Fibroblast of peridontal ligament (primary cell): ENCODE measurements at regions not wholly inside any gene's neighbourhood (a gene's known extent, or its start where the extent isn't known, plus 50 kb on each side); places are given as distances from the start of the nearest gene placed in this dataset.

Experiments used
- DNase-seq: peaks from one replicate; pipeline ENCODE4 v3.0.0-alpha.2; 2010; ENCODE audit errors: extremely low read depth

DNA sequence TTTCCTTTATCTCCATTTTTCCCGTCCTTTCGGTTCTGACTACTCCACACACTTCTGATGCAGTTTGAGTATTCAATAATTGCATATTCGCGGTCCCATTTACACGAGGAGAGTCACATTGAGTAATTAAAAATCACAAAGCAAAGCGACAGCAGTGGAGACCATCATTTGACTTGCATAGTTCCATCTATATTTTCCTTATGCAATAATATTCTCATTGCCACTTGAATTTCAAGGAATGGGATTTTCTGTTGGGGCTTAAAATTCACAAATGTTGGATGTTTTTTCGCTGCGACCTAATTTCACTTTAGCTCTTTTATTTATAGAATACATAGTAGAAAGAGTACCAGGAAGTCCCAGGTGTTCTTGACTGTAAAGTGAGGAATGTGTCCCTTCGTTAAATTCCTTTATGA is 186.8 kb downstream of the ZEB2 start:
- DNase-seq, result no peak

DNA sequence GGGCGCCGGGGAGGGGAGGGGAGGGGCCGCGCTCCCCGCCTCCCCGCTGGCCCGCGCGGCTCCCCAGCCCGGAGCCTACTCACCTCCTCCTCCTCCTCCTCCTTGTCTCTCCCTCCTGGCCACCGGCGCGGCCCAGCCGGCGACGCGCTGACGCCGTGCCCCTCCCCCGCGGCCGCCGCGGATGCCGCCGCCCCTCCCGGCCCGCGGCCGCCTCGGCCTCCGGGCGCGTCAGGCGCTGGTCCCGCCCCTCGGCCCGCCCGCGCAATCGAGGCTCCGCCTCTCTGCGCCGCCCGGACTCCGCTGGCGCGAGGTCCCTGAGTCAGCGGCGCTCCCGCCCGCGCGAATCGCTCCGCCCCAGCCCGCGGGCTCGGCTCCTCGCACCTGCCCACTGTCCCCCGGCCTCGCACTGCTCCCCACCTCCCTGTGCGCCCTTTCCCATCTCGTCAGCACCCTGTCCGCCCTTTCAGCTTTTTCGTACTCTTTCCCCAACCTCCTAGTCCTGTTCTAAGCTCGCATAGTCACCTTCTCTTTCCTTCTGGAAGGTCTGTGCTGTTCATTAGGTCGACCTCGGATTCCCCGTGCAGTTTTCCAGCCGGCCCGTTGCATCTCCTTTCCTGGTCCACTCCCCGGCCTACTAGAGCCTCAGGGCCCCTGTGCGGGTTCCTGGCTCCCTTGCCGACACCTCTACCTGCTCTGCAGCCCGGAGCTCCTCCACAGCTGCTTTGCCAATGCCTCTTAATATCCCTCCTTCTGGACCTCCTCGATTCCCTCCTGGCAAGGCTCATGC is 187.4 kb downstream of the ZEB2 start:
- DNase-seq, result peak; percentile 72

DNA sequence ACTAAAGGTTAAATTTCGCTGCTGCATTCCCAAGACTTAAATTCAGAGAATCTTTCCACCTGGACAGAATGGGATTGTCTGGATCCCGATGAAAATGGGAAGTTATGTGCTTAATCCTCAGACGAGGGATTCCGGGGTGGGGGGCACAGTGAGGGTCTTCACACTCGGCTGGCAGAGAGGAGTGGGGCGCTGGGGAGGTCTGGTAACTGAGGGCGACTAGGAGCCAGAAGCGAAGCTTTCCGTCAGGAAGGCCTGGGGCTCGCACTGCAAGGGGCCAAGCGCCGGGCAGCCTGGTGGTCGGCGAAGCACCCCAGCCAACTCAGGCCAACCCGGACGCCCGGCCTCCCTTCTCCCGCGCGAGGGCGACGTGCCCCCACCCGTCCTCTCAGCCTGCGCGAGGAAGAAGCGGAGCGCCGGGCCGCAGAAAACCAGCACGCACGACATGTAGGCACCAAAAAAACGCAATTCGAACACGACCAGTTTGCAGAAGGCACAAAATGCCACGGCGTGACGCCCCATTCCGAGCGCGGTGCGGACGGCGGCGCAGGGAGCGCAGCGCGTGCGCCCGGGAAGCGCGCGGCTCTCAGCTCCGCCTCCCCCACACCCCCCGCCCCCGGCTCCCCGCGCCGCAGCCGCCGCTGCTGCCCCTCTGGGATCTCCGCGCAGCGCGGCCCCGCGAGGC is 188.1 kb downstream of the ZEB2 start:
- peak; percentile 72 for DNase-seq

DNA sequence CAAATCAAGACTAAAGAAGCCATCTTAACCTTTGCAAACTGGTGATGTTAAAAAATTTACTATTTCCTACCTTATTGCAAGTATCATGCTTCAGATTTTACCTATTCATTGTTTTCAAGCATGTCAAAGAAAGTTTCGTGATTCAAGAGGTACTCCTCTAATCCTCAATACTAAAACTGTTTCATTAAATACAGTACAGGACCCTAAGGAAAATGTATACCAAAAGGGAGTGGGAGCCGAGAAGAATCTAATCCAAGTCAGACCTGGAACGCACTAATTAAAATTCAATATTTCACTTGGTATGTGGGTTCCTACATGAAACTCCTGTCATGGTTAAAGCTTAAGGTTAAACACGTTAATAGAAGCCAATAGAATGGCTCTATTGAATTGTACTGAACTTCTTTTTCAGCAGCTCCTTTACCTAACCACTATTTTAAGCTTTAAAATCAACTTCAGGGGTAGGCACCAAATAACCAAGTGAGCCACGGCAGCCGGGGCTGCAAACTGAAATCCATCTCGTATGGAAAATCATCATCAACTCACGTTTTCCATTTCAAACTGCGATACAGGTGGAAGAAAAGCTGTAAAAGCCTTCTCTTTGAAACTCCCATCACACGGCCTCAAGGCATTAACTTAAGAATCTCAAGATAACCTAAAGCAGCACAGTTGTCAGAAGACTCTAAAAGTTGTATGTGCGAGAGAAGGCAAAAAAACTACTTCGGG is 188.8 kb downstream of the ZEB2 start:
- peak; percentile 38 for DNase-seq

DNA sequence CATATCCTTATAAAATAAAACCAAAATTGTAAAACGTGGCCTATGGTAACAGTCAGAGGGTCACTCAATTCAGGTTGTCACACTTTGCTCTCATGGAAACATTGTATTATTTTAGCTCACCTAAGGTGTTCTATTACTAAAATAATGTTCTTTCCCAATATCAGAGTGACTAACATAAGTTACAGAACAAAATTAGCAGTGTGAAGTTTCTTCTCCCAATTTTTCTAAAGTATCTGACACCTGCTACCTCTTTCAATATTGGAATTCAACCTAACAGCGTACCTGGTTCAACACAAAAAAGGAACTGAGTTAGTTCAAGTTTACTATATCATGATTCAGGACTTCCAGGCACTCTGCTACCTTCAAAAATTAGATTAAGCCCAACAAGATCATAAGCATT is 190.4 kb downstream of the ZEB2 start:
- DNase-seq, result no peak

DNA sequence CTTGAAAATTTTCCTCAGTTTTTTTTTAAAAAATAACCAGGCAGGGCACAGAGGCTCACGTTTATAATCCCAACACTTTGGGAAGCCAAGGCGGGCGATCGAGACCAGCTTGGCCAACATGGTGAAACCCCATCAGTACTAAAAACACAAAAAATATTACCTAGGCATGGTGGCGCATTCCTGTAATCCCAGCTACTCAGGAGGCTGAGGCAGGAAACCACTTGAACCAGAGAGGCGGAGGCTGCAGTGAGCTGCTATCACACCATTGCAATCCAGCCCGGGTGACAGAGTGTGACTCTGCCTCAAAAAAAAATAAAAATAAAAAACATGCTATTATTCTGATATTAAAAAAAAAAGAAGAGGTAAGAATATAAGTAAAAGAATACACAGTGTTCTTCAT is 191.0 kb downstream of the ZEB2 start:
- no peak for DNase-seq

DNA sequence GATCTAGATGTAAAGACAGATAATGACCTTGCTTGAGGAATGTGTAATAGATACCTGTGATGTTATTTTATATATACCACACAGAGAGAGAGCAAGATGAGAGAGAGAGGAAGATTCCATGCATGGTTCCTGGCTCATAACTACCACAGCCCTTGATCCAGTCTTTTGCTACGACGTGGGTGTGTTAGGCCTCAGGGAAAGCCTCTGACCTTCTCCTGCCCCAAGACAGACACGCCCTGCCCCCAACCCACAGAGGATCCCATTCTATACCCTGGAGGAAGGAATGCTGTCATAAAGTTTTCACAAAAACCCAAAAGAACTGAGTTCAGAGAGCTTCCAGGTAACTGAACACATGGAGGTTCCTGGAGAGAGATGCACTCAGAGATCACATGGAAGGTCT is 193.1 kb downstream of the ZEB2 start:
- DNase-seq, result no peak

DNA sequence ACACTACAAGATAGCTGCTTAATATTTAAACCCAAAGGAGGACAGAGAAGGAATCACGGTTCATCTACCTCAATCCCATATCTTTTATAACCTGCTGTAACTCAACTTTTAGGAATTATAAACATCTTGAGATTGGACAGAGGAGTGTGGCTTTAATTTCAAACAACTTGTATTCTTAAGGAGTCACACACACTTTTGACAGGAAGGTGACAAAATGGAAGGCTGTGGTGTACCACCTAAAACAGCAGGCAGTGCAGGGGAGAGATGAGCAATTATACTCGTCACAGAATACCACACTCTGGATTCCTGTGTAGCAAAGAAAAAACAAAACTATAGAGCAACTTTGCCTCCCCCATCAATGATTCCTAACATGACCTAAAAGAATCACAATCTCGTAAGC is 194.8 kb downstream of the ZEB2 start:
- DNase-seq, result no peak

DNA sequence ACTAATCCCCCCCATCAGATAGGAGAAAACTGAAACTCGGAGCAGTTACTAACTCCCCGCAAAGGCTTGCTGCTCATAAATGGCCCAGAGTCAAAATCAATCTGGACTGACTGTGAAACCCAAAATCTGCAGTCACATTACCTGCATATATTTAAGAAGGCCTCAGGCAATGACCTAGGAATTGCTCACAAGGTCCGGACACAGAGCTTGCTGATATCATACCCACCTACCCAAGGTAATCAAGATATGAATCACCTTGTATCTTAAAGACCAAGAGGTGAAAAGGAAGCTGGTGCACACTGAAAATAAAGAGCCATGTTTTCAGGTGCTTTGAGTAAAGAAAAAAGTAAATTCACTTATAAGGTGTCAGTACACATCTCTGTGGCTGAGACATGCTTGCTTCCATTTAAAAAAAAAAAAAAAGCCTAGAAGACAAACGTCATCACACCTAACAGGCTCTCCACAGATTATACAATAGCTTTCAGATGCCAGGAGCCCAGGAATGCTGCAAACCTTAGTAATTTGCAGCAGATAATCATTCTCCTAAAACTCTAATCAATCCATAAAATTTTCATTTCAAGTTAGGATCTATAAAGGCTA is 195.4 kb downstream of the ZEB2 start:
- DNase-seq, result no peak

DNA sequence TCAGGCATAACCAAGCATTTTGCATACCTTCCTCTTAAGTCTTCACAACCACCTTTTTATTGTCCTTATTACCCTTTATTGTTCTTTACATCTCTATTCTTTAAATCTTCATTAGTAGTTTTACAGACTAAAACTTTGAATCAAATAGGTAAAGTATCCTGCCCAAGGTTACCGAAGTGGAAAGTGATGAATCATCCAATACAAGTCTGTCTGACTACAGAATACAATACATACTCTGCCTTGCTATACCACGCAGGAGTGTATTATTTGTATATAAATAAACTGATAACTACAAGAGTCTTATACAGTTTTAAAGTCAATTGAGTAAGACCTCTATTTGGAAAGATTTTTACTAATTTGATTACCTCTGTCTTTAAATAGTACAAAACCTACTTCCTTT is 196.0 kb downstream of the ZEB2 start:
- DNase-seq, result no peak

DNA sequence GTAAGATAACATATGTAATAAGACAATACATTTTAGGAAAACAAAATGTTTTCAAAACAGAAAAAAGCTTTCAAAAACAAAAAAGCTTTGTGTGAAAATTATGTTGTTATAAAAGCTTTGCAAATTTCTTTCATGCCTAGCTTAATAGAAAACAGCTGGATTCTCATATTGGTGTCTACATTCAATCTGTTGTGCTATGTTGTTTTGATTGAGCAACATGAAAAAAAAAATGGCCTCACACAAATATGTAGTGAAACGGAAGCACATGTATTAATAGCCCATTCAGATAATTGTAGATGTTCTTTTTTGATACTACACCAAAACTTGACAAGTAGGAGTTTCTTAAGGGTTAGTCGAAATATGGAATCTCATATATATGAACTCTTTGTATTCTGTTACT is 197.5 kb downstream of the ZEB2 start:
- peak; percentile 72 for DNase-seq

DNA sequence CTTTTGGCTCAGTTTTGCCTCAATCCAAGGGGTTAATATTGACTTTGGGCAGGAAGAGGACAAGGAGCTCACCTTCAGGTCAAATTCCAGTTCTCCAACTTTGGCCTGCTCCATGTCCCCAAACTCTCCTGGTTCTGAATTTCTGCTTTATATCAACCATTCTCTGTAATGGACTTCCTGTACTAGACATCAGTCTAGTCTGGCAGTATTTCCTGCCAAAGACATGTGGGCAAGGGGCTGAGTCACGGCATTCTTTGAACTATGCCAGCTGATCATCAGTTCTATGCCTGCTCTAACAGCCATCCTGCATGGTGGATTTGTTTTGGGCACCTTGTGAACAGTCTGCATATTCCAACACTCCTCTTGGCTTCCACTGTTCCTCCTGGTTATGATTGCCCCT is 199.4 kb downstream of the ZEB2 start:
- DNase-seq, result peak; percentile 63

DNA sequence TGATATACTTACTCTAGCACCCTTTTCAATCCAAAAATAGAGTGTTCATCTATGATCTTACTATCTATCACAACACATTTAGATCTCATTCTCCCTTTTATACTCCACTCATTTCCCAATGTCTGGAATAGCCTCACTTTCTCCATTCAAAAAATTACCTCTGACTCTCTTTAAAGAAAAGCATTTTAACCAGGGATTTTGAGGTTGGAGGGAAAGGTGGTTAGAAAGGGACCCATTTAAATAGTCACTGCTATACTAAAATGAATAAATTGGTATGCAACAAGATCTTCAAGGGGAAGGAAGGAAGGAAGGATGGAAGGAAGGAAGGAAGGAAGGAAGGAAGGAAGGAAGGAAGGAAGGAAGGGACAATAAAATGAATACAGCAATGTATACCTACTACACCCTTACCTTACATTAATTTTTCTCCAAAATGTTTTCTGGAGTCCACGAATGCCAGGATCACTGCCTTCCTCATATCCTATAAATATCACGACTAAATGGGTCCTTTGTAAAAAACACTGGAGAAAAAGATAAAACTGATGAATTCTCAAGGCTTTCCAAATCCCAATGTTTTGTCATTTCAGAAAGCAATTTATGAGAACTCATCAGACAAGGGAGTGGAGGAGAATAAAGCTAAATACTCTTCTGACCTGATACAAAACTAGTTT is 202.7 kb downstream of the ZEB2 start:
- no peak for DNase-seq

DNA sequence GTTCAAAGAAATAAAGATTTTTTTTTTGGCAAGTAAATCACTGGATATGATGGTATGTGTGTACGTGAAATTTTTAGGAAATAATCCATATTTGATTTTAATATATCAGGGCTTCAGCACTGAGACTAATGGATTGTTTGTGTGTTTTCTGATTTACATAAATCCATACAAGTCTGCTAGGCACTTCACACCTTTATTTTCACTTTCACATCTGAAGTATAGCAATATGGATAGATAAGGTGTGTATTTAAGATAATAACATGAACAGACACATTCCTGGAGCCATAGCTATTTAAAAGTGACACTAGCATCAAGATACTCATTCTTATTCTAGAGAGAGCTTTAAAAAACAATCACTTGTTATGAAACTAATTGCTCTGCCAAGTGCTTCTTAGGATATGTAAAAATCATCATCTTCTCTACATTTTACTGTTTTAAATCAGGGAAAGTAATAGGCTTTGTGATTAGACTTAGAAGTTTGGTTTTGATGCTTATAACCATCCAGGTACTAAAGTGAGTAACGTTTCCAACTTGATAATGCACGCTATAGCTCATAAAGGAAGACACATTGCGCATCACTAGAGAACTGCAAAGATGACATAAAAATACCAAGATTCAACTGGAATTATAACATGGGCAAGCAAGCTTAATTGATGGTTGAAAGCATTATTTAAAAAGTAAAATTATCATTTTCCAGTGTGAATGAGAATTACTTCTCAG is 208.9 kb downstream of the ZEB2 start:
- no peak for DNase-seq

DNA sequence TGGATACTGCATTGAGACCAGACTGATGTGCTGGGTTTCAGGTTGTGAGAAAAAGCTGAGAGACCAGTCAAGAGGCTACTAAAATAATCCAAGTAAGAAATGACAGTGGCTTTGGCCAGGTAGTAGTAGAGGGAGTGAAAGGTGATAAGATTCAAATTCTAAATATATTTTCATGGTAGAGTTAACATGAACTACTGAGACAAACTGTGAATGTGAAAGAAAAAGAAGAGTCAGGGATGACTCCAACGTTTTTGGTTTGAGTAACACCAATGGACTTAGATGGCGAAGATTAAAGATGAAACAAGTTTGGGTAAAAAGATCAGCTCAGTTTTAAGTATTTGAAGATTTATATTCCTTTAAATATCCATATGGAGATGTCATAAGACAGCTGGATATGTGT is 209.4 kb downstream of the ZEB2 start:
- DNase-seq, result no peak

DNA sequence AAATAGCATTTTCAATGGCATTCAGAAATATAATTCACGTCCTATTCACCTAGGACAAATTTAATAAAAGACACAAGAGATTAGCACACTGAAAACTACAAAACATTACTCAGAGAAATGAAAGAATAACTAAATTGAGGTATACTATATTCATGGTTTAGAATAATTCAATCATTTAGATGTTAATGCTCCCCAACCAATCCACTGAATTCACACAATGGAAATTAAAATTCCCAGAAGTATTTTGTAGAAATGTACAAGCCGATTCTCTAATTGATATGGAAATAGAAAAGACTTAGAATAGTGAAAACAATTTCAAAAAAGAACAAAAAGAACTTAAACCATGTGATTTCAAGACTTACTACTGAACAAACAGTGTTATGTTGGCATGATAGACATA is 212.2 kb downstream of the ZEB2 start:
- no peak for DNase-seq

DNA sequence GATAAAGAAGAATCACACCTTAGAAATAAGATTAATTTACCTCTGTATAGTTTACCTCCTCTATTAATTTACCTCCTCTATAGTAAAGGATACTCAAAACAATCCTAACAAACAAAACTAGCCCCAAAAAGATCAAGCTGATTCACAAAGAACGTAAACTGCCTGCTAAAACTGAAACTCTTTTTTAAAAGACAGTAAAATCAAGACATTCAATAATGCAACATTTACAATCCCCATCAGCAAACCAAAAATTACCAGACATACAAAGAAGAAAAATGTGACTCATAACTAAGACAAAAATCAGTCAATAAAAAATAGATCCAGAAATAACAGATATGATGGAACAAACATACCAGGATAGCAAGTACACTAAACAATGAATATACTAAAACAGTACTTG is 215.7 kb downstream of the ZEB2 start:
- no peak for DNase-seq

DNA sequence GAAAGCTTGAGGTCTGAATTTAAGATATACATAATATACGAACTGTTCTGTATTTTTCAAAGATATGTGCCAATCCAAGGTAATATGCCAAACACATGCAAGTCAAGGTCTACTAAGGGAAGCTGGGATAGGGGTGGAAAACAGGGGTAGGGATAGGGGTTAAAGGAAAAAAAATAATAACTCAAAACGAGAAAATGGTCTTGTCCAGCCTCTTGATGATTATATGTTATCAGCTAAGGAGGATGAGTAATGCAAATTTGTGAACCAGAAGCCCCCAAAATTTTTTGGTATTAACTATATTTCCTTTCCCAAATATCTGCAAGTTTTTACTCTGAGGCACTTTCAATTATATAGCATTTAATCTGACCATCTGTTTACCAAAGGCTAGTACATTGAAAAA is 219.3 kb downstream of the ZEB2 start:
- no peak for DNase-seq

DNA sequence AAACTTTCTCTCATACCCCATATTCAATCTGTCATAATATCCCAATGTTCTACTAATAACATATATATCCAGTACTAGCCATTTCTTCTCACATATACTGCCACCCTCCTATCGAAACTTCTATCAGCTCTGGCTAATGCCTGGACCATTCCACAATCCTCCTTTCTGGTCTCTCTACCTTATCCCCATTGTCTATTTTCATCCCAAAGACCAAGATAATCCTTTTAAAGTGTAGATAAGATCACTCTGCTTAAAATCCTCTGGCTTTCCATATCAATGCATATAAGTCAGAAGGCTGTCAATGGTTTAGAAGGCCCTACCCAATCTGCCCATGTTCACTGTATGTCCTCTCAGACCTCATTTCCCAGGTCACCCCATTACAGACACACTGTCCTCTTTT is 229.6 kb downstream of the ZEB2 start:
- no peak for DNase-seq

DNA sequence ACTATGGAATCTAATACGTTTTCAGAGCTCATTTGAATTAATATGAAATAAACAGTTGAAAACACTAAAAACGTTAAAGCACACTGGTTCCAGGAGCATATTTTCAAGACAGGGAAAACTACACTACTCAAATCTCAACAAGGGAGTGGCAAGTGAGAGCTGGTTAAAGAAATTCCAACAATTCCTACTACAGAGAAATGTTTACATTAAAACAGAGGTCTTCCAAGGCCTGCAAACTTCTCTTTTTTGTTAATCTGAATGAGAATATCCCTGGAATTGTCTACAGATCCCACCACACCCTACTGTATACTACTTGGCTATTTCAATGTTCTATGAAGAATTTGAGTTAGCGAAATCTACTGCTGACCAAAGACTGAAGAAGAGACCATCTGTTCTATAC is 231.5 kb downstream of the ZEB2 start:
- DNase-seq, result peak; percentile 57

DNA sequence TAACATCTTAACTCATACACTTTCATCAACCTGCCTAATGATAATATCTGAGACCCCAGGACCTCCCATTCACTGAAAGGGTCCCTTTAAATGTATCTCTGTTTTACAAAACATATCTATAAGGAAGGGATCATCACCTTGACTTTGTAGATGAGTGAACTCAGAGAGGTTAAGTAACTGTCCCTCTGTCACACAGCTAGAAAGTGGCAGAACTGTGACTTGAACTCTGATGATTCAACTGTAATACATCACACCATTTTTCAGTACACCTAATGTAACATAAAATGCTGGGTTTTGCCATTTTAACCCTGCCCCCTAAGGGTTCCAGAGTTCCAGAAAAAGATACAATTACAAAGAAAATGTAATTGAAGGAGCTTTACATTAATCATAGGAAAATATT is 234.6 kb downstream of the ZEB2 start:
- DNase-seq, result no peak
